HTR-8/SVneo (cell line): ENCODE measurements at regions not wholly inside any gene's neighbourhood (a gene's known extent, or its start where the extent isn't known, plus 50 kb on each side); places are given as distances from the start of the nearest gene placed in this dataset.

Experiments used
- DNase-seq: peaks from one replicate; pipeline ENCODE4 v3.0.0; 2011; ENCODE audit warnings: low spot score, mixed read lengths; ENCODE audit not compliant: insufficient read length
- FAIRE-seq: peaks from 2 replicates; lab custom pipeline; 2011; peaks lifted over from hg19 to GRCh38; lab: Jason Lieb, UNC

GRCh38 chr4:159604781-159605180, 501.9 kb downstream of the RAPGEF2 start:
- FAIRE-seq = no peak

DNA sequence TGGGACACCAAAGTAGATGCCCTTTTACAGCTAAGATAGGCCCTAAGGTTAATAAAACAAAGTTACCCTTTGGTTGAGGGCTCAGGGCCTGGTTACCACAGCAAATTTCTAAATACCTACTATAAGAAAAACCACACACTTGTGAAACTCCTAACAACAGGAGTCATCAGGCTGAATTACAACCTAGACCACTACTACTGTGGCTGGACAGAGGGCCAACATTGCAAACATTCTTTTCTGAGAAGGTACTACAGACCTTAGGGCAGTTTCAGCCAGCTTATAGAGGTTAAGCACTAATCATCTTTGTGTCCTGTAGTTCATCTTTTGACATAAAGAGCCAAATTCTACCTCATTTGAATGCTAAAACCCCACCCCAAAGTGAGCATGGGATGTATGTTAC, 504.0 kb downstream of the RAPGEF2 start:
- FAIRE-seq (no peak), DNase-seq (no peak)

More at GRCh38 chr4:159604781-159605180, 501.9 kb downstream of the RAPGEF2 start:
- DNase-seq = no peak

DNA sequence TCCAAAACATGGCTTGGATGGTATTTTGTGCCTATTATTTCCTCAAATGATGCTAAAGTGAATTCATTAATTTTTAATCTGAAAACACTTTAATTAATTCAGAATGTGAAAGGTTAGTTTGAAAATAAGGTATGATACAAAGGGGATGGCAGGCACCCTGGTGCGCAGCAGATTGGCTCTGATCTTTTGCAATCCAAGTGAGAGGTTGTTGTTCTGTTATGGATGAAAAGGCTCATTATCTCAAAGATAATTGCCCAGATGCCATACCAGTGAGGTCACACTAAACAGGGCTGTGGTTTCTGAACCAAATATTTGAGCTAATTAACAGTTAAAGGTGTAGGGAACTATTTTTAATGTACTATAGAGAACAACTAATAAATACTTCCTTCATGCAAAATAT, 504.9 kb downstream of the RAPGEF2 start:
- FAIRE-seq = no peak
- no peak for DNase-seq

DNA sequence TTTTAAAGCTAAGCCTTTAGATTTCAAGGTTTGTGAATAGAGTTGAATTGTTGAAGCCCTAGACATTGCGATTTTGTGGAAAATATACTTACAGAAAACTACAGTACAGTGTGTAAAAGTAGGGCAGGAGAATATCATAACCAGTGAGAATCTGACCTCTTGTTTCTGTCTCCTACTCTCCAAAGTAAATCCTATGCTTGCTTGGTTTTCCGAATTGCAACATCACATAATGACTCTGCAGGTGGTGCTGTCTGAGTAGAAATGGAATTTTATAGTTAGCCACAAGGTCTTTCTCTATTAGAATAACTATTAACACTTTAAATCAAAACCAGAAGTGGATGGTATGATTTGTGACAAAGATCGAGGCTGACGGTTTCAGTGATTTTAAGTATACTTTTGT, 505.6 kb downstream of the RAPGEF2 start:
- FAIRE-seq (no peak), DNase-seq (no peak)

- DNase-seq (no peak), FAIRE-seq (no peak)
Measured at GRCh38 chr4:159632031-159632430, 529.2 kb downstream of the RAPGEF2 start.

GRCh38 chr4:159639671-159640323, 536.9 kb downstream of the RAPGEF2 start:
- FAIRE-seq (no peak), DNase-seq (no peak)

DNA sequence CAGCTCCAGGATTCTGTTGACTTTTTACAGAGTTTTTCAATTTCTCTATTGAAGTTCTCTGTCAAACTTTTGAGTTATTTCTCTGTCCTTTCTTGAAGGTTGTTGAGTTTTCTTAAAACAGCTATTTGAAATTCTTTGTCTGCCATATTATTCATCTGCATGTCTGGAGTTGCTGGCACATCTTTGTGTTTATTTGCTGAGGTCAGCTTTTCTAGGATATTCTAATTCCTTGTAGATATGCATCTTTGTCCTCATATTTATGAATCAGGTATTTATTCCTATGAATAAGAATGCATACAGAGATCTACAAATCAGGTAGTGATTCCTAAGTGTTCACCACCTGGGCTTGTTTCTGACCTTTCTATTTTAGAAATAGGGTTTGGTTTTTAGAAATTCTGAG, 546.4 kb downstream of the RAPGEF2 start:
- FAIRE-seq = no peak
- DNase-seq = no peak

- no peak for DNase-seq
- FAIRE-seq = no peak
Measured at GRCh38 chr4:159652871-159653270, 550.0 kb downstream of the RAPGEF2 start.

GRCh38 chr4:159655547-159655946, 552.7 kb downstream of the RAPGEF2 start:
- peak; percentile 49 for DNase-seq
- FAIRE-seq = no peak

DNA sequence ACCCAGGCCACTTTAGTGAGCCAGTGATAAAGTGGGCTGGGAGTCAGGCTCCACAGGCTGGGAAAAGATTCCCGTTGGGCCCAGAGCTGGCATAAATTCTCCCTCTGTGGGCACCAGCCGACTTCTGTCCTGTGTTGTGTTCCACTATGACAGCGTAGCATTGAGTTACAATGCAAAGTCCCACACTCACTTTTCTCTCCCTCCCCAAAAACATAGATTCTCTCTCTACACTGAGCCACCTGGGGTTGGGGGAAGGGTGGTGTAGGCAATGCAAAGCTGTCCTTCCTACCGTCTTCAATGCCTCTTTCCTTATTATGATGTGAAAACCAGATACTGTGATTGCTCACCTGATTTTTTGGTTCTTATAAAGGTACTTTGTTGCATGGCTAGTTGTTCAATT, 566.2 kb downstream of the RAPGEF2 start:
- no peak for FAIRE-seq
- DNase-seq = no peak

- DNase-seq (no peak), FAIRE-seq (no peak)
Measured at GRCh38 chr4:159673221-159673620, 570.3 kb downstream of the RAPGEF2 start.

DNA sequence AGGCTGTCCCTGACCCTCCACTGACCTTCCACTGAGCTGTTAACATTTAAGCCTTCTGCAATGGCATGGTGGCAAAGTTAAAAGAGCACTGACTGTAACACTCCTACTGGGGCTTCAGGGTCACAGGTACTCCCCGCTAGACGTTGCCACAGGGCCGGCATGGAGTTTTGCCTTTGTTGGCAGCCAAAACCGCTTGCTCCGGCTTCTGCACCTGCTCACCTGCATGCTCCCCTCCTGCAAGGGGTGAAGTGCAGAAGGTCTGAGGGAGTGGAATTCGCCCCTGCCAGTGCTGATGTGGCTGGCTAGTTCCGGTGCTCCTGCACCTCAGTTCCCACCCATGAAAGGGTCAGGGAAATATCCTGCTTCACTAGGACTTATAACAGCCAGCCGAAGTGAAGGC, 571.4 kb downstream of the RAPGEF2 start:
- DNase-seq = no peak

DNA sequence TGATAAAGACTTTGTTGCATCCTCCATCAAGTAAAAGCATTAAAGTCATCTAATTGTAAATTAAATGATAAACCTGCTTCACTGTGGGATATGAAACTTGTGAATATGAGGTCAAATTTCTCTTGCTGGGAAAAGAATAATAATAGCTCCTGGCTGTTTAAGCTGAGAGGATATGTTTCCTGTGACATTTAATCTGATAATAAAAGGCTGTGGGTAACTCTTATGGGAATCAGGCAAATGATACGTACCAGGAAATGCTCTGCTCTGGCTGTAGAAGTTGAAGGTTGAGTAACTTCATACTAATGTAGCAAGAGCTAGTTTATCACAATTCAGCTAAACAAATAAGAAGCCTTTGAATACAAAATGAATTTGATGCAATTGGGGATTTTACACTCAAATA, 574.6 kb downstream of the RAPGEF2 start:
- no peak for FAIRE-seq
- DNase-seq = peak; percentile 28

More for the DNA sequence above, 571.4 kb downstream of the RAPGEF2 start:
- FAIRE-seq = no peak

DNA sequence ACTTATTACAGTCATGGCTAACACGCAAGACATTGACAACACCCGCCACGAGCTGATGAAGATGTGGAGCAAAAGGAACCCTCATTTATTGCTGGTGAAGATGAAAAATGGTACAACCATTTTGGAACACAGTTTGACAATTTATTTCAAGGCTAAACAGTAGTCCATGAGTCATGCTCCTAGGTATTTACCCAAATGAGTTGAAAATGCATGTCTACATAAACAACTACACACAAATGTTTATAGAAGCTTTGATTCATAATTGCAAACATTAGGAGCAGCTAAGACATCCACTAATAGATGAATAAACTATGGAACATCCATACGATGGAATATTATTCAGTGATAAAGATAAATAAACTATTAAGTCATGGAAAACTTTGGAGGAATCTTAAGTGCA, 580.1 kb downstream of the RAPGEF2 start:
- DNase-seq (no peak), FAIRE-seq (no peak)

DNA sequence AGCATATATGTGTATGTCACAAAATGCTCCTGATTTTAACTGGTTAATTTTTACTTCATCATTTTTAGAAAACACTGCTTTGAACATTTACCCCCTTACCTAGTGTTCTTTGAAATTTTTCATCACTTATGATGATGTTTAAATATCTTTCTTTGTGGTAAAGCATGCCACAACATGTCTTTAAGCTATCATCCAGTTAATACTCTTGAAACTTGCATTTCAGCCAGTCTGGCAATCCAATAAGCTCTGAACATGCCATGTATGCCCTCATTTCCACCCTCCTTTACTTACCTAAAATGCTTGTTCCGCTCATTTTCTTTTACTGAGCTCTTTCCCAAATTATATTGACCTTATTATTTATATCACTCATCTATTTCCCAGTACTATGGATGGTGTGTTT, 581.2 kb downstream of the RAPGEF2 start:
- DNase-seq (no peak), FAIRE-seq (no peak)

DNA sequence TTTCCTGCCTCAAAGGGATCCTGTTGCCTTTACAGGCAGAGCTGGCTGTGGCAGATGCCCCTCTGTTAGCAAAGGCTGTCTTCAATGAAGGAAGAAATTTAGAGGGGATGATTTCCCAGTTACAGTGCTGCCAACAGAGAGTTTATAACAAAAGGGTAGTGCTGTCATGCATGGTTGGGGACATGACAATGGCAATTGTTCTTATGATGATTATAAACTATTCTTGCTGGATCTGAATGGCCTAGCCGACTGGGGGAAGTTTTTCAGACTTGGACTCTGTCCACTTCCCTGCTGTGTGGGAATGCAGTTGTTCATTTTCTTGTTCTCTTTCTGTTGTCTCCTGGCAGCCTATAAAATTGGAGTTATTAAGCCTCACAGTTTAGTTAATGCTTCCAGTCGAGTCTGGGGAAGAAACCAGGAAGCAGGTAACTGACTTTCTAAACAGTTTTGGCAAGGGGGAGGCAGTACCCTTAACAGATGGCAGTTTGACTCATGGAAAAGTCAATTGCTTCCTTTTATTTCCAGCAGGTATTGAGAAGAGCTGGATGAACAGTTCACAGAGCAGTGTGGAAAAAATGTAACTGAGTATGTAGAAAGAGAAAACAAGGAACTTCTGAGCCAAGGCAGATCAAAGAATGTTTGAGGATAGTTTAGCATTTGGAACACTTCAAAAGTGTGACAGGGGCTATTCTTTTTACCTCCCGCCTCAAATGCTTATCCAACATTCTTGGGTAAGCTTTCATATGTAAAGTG, 582.6 kb downstream of the RAPGEF2 start:
- DNase-seq (no peak), FAIRE-seq (no peak)

GRCh38 chr4:159689526-159689925, 586.6 kb downstream of the RAPGEF2 start:
- no peak for FAIRE-seq
- no peak for DNase-seq

GRCh38 chr4:159697322-159698283, 594.7 kb downstream of the RAPGEF2 start:
- no peak for DNase-seq
- peak; percentile 72 for FAIRE-seq

DNA sequence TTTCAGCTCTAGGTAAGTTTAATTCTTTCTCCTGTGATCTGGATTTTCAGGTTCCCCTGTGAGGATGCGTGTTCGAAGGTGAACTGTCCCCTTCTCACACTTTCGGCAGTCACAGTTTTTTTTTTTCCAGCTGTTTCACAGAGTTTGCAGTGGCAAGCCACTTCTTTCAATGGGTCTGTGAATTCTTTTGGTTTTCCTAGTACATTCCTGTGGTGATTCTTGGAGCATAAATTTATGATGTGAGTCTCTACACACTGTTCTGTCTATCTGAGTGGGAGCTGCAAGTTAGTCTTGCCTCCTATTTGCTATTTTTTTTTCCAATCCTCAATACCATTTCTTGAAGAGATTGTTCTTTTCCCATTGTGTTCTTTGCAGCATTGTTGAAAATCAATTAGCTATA, 595.5 kb downstream of the RAPGEF2 start:
- DNase-seq (no peak), FAIRE-seq (no peak)

GRCh38 chr4:159702200-159702599, 599.3 kb downstream of the RAPGEF2 start:
- no peak for DNase-seq
- no peak for FAIRE-seq

- DNase-seq (no peak), FAIRE-seq (no peak)
Measured at GRCh38 chr4:159705334-159705733, 602.5 kb downstream of the RAPGEF2 start.
